CD4-positive, alpha-beta T cell treated with Interferon alpha-2 for 1 hour (primary cell): ENCODE measurements at regions not wholly inside any gene's neighbourhood (a gene's known extent, or its start where the extent isn't known, plus 50 kb on each side); places are given as distances from the start of the nearest gene placed in this dataset.
"Not testable (repeated sequence)": the region's sequence is repeated elsewhere in the genome, so short reads cannot be mapped to it uniquely, and the experiment has no call there.

Experiments
- DNase-seq, 2 donors: peaks; one replicate each; pipeline ENCODE4 v3.0.0-alpha.2; 2020 to 2022

DNA sequence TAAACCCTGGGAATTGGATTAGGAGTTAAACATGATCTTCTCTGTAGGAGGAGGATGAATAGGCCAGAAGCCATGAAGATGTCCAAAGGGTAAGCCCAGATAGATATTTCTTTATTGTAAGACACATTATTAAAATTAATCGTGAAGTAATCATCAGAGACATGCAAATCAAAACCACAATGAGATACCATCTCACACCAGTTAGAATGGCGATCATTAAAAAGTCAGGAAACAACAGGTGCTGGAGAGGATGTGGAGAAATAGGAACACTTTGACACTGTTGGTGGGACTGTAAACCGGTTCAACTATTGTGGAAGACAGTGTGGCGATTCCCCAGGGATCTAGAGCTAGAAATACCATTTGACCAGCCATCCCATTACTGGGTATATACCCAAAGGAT, 741.2 kb upstream of the ZNF608 start:
- DNase-seq: not testable (repeated sequence)

DNA sequence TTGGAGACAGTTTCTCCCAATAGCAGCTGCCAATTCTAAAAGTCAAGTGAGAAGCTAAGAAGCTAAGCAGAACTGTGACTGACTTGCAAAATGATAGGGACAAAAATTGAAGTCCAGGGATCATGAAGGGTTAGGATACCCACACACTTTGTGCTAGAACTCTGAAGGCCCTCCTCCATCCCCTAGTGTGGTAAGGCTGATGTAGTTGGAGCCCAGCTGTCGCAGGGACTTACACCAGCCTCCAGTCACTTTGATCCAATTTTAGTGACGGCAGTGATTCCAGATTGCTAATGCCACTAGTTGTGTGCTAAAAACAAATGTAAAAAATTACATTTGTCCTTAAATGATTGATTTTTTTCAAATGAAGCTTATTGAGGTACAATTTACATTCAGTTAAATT, 742.7 kb upstream of the ZNF608 start:
- no peak for DNase-seq

DNA sequence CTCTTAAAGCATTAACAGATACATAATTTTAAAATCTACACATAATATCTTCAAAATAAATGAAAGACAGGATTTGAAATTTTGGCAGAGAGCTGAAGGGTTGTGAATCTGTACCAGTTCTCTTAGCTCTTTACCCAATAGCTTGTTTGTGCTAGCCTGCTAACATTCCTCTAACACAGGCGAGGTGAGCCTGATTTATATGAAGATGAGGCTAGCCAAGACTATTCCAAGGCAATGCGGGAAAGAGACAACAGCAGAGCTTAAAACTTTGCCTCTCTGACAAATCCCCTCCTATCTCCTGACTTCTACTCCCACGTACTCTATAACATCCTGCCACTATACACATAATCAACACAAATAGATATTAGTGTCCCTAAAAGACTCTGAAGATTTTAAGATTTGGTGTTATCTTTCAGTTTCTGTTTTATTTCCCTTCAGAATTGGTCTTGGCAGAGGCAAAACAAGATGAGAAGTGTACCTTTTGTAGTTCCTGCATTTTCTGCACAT, 745.6 kb upstream of the ZNF608 start:
- no peak for DNase-seq

DNA sequence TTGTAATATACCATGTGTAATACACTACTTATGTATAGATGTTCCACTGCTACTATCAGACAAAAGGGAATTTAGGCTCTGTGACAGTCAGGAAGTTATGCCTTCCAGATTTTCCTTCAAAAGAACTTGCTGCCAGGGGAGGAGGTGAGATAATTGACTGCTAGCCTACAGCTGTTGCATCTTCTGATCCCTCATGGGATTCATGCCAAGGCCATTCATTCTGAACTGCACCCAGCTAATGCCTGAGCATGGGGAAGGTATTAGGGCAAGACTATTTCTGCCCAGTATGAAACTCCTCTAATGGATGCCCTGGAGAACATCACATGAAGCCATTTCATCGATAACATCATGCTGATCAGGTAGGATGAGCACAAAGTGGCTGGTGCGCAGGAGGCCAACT, 746.5 kb upstream of the ZNF608 start:
- DNase-seq: no peak

DNA sequence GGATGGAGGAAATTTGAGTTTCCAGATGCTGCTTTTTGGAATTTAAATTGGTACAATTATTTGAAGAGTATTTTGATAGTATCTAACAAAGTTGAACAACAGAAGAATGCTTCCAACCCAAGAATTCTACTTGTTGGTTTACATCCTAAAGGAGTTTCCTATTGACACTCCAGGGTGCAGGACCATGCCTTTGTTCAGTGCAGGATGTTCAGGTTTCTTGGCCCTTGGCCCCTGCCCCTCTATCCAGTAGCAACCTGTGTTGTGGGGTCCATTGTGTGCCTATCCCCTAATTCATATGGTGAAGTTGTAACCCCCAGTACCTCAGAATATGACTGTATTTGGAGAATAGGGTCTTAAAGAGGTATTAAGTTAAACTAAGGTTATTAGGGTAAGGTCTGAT, 750.0 kb upstream of the ZNF608 start:
- DNase-seq: no peak

DNA sequence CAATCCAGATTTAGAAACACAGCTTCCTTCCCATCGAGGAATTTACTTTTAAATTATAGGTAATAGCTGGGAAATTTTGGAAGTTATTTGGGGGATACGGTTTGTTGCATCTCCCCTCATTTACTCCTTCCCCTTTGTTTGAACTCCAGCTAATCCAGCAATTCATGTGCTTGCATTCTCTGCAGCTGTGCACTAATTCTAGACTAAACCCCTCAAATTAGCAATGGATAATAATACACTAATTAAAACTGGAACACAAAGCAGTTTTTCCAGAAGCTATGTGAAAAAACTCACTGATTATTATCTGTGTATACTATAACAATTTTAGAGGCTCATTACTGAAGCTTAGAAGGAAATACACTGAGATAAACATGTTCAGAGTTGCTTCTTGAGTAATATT, 751.2 kb upstream of the ZNF608 start:
- no peak for DNase-seq

DNA sequence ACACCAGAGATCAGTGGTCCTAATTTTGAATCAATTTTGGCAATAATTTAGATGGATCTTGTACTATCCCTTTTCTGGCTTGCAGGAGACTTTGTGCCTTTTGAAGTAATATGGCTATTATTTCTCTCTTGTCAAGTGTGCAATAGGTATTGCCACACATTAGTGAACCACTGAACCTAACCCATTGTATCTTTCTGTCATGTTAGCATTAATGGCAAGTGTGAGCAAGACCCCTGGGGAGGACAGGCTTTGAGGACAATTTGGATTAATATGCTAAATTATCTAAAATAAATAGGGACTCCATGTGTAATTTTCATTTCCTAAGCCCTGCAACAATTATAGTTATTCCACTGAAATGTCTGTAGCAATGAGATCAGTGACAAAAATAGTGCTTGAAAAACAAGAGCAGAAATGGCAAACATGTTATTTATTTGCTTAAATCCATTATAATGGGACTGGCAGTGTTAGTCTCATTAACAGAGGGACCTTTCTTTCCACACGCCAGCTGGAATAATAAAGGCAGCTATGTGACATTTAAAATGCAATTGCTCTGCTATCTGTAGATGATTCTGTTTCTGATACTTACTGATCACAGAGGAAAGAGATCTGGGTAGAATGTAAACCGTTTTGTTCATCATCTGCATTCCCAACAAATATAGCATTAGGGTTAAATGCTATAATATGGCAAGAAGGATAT, 753.3 kb upstream of the ZNF608 start:
- DNase-seq: no peak

DNA sequence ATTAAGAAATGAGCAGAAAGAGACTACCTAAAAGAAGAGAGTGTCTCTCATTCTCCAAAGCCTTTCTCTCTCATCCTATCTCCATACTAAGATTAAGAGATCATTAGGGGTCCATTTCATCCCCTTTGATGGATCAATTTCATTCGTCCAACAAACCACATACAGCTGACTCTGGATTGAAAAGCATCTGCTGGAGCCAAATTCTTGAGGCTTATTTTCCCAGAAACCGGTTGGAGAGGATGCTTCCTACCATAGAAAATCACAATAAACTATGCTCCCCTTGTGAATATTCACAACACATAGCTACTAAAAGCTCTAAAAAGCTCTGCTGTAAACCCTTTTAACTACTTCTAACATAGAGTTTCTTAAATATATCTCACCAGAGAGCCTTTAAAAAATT, 755.0 kb upstream of the ZNF608 start:
- no peak for DNase-seq

DNA sequence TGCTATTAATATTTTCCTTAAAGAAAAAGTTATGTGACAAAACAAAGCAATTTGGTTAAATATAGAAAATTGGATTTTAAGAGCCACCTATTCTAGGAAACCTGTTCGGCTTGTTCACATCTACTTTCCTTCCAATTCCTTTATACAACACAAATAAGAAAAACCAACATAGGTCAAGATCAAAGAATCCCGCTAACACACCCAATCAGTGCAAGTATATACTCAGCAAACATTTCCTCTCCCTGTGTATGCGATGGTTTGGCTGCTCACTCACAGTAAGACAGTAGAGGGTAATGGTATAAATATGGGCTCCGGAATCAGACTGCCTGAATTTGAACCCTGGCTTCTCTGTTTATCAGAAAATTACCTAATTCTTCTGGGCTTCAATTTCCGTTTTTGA, 757.5 kb upstream of the ZNF608 start:
- DNase-seq: no peak

DNA sequence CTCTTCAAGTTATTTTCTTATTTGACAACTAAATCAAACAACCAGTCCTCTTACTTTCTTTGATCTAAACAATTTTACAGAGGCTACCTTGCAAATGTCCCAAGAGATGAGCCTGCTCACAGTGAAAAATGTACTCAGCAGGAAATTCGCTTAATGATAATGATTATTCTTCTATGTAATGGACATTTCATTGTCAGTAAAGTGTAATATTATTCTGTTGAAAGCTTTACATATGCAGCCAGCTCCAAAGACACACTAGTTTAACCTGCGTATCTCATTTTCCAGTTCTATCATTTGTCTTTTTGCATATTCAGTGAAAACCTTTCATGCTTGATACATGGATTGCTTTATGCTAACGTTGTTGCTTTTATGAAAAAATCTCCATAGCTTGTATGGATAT, 758.7 kb upstream of the ZNF608 start:
- DNase-seq: no peak

DNA sequence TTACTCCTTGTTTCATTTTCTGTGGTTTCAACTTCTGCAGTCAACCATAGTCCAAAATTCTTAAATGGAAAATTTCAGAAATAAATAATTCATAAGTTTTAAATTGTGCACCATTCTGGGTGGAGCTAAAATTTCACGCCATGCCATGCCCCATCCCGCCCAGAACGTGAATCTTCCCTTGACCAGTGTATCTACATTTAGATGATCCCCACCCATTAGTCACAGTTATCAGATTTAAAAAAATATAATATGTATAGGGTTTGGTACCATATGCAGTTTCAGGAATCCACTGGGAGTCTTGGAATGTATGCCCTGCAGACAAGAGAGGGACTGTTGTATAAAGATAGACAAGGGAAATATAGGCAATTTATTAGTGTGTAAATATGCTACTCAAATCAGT, 759.7 kb upstream of the ZNF608 start:
- DNase-seq: no peak

DNA sequence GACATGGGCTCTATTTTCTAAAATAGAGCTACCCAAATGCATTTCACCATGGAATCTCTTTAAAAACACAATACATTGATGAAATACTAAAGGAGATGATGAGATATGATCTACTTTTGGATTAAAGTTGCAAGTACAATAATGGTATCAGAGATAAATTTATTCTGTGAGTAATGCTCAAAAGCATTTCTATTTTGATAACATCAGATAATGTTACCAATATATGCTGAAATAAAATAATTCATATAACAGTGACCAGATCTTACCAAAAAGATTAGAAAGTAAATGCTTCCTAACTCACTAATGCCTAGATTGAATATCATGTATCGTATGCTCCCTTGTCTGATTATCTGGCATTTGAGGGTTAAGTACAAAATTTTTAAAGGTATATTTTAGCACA, 761.8 kb upstream of the ZNF608 start:
- DNase-seq: no peak

DNA sequence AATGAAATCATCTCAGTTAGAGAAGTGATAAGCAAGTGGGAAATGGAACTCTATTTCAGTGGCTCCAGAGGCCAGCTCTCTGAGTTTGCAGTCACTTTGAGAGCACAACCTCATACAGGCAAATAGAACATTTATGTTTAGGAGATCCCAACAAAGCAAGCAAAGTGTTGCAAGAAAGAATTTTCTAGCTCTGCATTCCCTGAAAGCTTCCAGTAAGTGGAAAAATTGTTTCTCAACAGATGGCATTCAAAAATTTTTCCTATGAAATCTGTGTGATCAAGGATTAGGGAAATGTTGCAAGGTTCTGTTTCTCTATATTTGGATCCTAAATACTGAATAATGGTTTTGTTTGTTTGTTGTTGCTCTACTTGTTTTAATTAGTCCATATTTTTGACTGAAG, 764.2 kb upstream of the ZNF608 start:
- DNase-seq: no peak

DNA sequence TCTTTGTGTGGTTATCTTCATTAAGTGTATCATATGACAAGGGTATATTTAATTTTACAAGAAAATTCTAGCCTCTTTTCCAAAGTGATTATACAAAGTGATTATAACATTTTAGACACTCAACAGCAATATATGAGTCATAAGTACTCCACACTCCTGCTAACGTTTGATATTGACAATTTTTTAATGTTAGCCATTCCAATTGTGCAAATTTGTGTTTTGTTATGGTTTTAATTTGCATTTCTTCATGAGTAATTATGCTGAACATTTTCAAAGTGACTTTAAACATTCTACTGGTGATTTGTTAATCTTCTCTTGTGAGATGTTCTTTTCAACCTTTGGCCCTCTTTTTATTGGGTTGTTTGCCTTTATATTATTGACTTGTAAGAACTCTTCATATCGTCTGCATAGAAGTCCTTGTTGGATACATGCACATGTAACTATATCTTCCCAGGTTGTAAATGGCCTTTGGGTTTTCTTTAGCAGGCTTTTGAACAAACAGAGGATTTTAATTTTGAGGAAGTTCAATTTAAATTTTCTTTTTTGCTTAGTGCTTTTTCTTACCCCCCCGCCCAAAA, 771.6 kb upstream of the ZNF608 start:
- DNase-seq: no peak

DNA sequence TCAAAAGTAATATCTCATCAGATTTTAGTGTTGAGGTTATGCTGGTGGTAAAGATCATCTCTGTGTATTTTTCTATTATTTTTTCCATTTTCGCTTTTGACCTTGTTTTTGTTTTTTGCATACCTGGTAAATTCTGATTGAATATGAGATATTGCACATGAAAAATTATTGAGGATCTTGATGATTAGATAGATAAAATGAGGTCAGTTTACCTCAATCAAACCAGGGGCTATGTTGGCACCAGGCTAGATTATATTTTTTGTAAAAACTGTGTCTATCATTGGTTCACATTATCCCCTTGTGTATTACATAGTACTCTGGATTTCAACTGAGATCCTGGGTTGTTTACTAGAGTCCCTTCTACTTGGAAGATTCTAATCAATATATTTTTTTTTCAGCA, 774.9 kb upstream of the ZNF608 start:
- no peak for DNase-seq

DNA sequence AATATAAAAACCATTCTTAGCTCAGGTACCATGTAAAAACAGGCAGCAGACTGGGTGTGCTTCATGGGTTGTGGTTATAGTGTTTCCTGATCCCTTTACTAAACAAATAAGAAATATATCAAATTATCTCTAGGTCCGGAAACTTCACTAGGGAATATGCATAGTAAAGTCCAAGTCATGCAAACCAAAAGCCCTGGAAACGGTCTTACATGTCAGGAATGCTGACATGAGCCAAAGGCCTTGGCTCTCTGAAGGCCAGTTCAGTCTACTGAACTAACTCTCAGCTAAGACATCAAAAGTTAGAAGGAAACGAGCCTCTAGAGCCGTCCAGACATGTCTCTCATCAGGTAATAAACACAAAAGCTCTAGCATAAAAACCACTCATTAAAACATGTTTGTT, 778.9 kb upstream of the ZNF608 start:
- DNase-seq: no peak

DNA sequence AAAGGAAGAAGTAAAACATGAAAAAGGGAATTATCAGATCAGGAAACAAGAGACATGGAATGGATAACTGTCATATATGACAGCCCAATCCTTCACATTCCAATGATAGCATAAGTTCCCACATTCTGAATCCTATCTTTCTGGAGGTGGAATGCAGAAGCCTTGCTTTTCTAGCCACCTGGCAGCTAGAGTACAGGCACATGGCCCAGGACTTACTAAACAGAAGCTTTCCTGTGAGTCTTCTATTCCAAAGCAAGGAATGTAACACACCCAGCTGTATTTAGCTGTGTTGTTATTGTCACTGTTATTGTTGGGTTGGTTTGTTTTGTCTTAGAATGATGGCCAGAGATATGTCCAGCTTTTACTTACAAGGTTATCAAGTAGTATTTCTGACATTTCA, 780.5 kb upstream of the ZNF608 start:
- no peak for DNase-seq

DNA sequence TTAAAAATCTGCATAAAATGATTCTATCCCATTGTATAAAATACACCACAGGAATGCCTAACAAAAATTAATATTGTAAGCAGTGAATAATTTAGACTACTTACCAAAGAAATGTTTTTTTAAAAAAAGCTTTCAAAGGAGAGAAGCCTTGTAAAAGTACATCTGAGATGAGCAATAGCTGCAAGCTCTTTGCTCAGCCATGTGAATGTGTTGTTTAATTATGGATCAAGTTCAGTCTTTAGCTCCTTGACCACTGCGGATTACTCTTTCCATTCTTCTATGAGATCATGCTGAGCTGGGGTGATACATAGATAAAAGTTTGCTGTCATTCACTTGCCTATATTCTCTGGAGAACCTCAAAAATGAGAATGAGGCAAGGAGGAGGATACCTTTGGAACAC, 782.4 kb upstream of the ZNF608 start:
- DNase-seq: no peak

DNA sequence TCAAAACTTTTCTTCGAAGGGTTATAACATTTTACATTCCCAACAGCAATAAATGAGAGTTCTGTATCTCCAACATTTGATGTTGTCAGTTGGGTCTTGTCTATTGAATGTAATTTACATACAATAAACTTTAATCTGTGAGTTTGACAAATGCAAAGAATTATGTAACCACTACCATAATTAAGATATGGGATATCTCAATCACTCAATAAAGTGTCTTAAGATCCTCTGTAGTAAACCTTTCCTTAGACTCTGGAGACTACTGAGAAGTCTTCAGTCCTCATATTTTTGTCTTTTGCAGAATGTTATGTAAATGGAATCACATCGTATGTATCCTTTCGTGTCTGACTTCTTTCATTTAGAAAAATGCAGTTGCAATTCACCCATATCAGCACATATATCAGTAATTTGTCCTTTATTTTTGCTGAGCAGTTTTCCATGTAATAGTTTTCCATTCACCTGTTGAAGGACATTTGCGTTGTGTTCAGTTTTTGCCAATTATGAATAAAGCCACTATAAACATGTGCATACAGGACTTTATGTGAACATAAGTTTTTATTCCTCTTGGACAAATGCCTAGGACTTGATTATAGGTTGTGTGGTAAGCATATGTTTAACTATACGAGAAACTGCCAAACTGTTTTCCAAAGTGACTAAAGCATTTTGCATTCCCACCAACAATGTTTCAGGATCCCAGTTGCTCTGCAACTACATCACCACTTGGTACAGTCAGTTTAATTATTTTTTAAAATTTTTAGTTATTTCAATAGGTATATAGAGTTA, 784.6 kb upstream of the ZNF608 start:
- no peak for DNase-seq

DNA sequence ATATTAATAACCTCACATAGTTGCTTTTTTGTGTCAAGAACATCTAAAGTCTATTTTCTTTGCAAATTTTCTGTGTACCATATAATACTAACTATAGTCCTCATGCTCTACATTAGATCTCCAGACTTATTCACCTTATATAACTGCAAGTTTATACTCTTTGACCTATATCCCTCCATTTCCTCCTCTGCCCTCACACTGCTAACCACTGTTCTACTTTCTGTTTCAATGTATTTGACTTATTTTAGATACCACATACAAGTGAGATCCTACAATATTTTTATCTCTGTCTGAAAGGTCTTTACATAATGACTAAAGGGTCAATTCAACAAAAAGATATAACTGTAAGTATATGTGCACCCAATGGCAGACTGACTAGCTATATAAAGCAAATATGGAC, 789.7 kb upstream of the ZNF608 start:
- DNase-seq: no peak

DNA sequence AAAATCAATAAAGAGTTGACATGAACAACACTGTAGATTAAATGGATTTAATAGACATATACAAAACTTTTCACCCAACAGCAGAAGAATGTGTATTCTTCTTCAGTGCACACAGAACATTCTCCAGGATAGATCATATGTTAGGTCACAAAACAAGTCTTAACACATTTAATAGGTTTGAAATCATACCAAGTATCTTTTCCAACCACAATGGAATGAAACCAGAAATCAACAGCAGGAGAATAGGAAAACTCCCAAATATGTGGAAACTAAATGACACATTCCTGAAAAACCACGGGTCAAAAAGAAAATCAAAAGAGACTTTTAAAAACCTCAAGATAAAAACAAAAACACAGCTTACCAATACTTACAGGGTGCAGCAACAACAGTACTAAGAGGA, 790.1 kb upstream of the ZNF608 start:
- no peak for DNase-seq

DNA sequence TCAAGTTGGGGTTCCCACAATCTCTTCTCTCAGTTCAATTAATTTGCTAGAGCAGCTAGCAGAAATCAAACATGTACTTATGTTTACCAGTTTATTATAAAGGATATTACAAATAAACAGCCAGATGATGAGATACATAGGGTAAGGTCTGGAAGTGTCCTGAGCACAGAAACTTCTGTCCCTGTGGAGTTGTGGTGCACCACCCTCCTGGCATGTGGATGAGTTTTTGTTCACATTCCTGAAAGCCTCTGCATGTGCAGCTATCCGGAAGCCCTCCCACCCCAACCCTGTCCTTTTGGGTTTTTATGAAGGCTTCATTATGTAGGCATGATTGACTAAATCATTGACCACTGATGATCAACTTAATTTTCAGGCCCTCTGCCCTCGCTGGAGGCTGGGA, 791.2 kb upstream of the ZNF608 start:
- DNase-seq: no peak

DNA sequence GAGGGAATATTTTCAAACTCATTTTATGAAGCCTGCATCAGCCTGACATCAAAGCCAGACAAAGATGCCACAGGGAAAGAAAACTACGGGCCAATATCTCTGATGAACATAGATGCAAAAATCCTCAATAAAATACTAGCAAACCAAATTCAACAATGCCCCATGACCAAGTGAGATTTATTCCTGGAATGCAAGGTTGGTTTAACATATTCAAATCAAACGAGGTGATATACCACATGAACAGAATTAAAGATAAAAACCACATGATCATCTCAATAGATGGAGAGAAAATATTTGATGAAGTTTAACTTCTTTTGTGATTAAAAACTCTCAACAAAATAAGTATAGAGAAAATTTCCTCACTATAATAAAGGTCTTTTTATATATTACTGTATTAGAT, 792.0 kb upstream of the ZNF608 start:
- DNase-seq: no peak

DNA sequence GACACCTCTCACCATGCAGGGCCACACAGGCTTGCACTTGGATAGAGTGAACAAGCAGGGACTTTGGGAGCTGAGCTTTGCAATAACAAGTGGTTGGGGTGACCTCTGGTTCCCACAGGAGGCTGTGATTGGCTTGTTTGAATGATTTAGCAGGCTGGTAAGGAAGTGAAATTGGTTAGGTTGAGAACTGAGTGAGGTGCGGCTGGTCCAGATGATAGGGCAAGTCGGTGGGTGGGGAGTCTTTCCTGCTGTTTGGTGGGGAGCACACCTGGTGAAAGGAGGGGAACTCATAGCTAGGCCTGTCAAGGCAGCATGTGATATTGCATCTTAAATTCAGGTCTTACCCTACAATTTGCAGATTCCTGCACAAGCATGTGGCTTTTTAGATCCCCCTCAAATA, 794.6 kb upstream of the ZNF608 start:
- DNase-seq: no peak
